Tibial artery (tissue), 4 donors: ENCODE measurements at regions not wholly inside any gene's neighbourhood (a gene's known extent, or its start where the extent isn't known, plus 50 kb on each side); places are given as distances from the start of the nearest gene placed in this dataset.
"Not testable (repeated sequence)": the region's sequence is repeated elsewhere in the genome, so short reads cannot be mapped to it uniquely, and the experiment has no call there.

Experiments
- DNase-seq, 2 donors: peaks; one replicate each; pipeline ENCODE4 v3.0.0-alpha.2; 2019
- H3K27ac ChIP-seq, 2 donors: fragments of 200-600 bp; sonication (generic) in 1 of 2; 1 replicate in 1 of 2; 2 replicates in 1 of 2; pipeline ENCODE4 v1.5.1; 2018 to 2019; ENCODE audit warnings: mild to moderate bottlenecking in 1 of 2
- H3K27me3 ChIP-seq, 2 donors: fragments of 200-600 bp; sonication (generic) in 1 of 2; one replicate each; pipeline versions ENCODE4 v1.5.1 to v1.6.0; 2016 to 2019
- H3K36me3 ChIP-seq, 3 donors: fragments of 200-600 bp; sonication (generic) in 2 of 3; one replicate each; pipeline ENCODE4 v1.5.1; 2016 to 2019; ENCODE audit warnings: mild to moderate bottlenecking in 2 of 3
- H3K4me1 ChIP-seq, 4 donors: fragments of 200-600 bp; sonication (generic) in 2 of 4; 1 replicate in 3 of 4; 2 replicates in 1 of 4; pipeline ENCODE4 v1.5.1; 2016 to 2019
- H3K4me3 ChIP-seq, 2 donors: fragments of 200-600 bp; sonication (generic) in 1 of 2; 1 replicate in 1 of 2; 2 replicates in 1 of 2; pipeline ENCODE4 v1.5.1; 2018 to 2019; ENCODE audit warnings: mild to moderate bottlenecking in 2 of 2
- H3K9me3 ChIP-seq, 3 donors: fragments of 200-600 bp; sonication (generic) in 1 of 3; one replicate each; pipeline ENCODE4 v1.5.1; 2016 to 2019
- CTCF ChIP-seq, 2 experiments: fragments of 200-600 bp in 1 of 2; fragments of 450-650 bp in 1 of 2; IDR thresholded peaks; one replicate each; pipeline ENCODE4 v1.5.1; 2017 to 2019; ENCODE audit warnings: antibody characterized with exemption in 2 of 2, mild to moderate bottlenecking in 1 of 2, moderate library complexity in 1 of 2
- intact Hi-C: fragments of 100-400 bp; cut with DNase I; formaldehyde crosslinking; loops from one replicate; pipeline ENCODE4 v1.15.0; 2023; ENCODE audit warnings: low total_unique reads

DNA sequence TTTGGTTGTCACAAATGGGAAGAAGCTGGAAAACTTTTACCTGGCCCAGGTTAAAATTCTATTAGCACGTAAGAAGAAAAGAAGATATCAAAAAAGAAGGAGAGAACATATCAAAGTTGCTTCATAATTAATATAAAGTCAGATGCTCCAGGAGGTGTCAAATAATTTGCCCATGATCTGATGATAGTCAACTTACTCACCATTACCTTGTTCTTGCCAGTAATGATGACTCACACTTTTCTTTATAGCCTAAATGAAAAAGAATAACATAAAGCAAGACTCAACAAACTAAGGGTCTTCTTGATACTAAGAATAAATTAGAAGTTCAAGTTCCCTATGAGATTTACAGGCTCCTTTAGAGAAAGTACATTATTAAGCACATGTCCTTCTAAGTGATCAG, 580.4 kb downstream of the TTLL7 start:
- intact Hi-C loops: no loop called here
- no peaks in the 10 kb centered on the region for H3K27me3 ChIP-seq
- no peaks in the 10 kb centered on the region for H3K9me3 ChIP-seq
- no peak overlapping the region for H3K27ac ChIP-seq
- DNase-seq: no peak
- no peak overlapping the region for H3K4me3 ChIP-seq
- H3K36me3 ChIP-seq: no peaks in the 10 kb centered on the region
- TF ChIP-seq CTCF (IDR thresholded peaks at IDR 0.05): no peak
- no peaks in the 10 kb centered on the region for H3K4me1 ChIP-seq

- DNase-seq: not testable (repeated sequence)
These were observed 585.2 kb downstream of the TTLL7 start for GRCh38 chr1:83413839-83414107.

GRCh38 chr1:83410746-83411413, 588.1 kb downstream of the TTLL7 start:
- not testable (repeated sequence) for H3K4me1 ChIP-seq, DNase-seq, H3K27ac ChIP-seq

More at GRCh38 chr1:83413839-83414107, 585.2 kb downstream of the TTLL7 start:
- H3K27ac ChIP-seq, H3K9me3 ChIP-seq, H3K27me3 ChIP-seq, intact Hi-C loops, H3K4me3 ChIP-seq, H3K36me3 ChIP-seq, H3K4me1 ChIP-seq: not testable (repeated sequence)

DNA sequence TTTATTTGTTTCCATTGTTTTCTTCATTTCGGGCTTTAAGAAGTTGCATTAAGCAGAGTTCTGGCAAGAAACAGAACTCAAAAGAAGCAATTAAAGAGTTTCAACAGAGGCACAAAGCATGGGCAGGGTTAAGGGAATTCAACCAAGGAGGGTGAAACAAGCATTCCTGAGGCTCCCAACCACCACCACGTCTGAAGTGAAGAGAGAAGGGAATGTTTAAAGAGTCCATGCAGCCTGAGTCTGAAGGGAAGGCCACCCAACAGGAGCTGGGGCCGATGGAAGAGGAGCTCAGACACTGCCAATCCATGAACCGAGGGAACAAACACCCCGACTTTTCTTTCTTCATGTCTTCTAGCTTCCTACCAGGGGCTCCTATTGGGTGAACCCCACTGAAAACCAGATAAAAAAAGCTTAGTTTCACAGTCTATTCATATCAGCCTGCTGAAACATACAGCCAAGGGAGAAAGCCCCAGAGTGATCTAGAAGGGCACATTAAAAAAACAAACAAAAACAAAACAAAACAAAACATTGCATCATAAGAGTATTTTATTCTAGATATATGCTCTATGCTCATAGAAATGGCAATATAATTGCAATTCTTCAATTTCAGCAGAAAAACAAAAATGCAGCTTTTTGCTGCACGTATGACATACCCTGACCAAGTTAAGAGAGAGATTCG, 592.1 kb downstream of the TTLL7 start:
- H3K36me3 ChIP-seq, H3K4me1 ChIP-seq, H3K9me3 ChIP-seq, H3K27ac ChIP-seq, DNase-seq, H3K4me3 ChIP-seq, intact Hi-C loops, H3K27me3 ChIP-seq: not testable (repeated sequence)

More at GRCh38 chr1:83410746-83411413, 588.1 kb downstream of the TTLL7 start:
- H3K4me3 ChIP-seq, H3K36me3 ChIP-seq, H3K9me3 ChIP-seq, intact Hi-C loops, H3K27me3 ChIP-seq: not testable (repeated sequence)

GRCh38 chr1:83405789-83406188, 593.1 kb downstream of the TTLL7 start:
- H3K36me3 ChIP-seq, H3K27ac ChIP-seq, DNase-seq, H3K27me3 ChIP-seq, intact Hi-C loops, H3K4me3 ChIP-seq, H3K4me1 ChIP-seq, H3K9me3 ChIP-seq: not testable (repeated sequence)

DNA sequence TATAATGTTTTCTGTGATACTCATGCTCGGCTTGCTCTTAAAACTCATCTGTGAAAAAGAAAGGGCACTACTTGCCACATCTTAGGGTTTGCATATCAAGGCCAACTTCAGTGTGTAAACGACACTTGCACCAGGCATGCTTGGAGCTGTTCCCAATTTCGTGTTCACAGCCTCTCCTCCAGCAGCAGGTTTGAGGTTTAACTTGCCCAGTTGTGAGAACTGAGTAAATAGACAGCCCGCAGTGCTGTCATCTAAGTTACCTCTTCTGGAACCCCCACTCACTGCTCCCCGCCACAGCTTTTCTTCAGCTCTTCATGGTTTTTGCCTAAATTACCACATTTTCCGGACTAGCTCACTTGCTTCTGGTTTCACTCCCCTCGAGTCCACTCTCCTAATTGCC, 595.4 kb downstream of the TTLL7 start:
- H3K36me3 ChIP-seq, H3K27me3 ChIP-seq, H3K4me1 ChIP-seq, H3K9me3 ChIP-seq, intact Hi-C loops, H3K27ac ChIP-seq, DNase-seq, H3K4me3 ChIP-seq: not testable (repeated sequence)

GRCh38 chr1:83401146-83401545, 597.8 kb downstream of the TTLL7 start:
- H3K9me3 ChIP-seq, H3K4me3 ChIP-seq, intact Hi-C loops, H3K4me1 ChIP-seq, H3K36me3 ChIP-seq, H3K27me3 ChIP-seq, H3K27ac ChIP-seq, DNase-seq: not testable (repeated sequence)

DNA sequence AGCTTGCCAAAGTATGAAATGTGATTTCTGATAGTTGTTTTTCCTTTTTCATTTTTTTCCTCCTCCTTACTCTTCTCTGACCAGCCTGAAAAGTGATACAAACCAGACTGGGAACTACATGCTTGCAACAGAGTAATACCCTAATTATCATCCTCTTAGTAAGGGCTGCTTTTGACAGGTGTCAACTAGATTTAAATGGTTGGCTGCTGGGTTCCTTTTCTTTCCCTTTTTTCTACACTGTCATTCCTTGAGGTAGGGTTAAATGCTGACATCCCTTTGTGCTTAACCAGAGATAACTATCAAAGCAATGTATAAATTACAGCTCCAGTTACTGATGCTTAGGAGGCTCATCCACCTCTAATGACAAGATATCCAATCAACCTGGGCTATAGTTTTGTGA, 598.8 kb downstream of the TTLL7 start:
- H3K36me3 ChIP-seq, H3K4me3 ChIP-seq, intact Hi-C loops, H3K27ac ChIP-seq, H3K9me3 ChIP-seq, H3K27me3 ChIP-seq, DNase-seq, H3K4me1 ChIP-seq: not testable (repeated sequence)

DNA sequence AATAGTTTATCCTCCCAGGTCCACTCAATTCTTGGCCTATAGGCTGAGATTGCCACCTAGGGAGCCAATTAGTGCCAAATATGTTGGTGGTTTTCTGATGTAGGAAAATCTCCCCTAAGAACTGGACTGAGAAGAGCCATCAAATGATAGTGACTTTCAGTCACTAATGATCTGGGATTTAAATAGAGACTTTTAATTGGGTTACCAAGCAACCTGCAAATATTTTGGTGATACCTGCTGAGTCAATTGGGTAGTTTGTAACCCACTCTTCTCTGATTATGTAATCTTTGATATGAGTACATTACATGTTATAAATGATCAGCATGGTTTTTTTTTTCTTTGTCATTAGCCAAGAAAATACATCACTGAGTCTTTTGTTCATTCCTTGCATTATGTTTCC, 600.8 kb downstream of the TTLL7 start:
- intact Hi-C loops, H3K4me3 ChIP-seq, H3K36me3 ChIP-seq, H3K27me3 ChIP-seq, H3K9me3 ChIP-seq, H3K4me1 ChIP-seq, DNase-seq, H3K27ac ChIP-seq: not testable (repeated sequence)

DNA sequence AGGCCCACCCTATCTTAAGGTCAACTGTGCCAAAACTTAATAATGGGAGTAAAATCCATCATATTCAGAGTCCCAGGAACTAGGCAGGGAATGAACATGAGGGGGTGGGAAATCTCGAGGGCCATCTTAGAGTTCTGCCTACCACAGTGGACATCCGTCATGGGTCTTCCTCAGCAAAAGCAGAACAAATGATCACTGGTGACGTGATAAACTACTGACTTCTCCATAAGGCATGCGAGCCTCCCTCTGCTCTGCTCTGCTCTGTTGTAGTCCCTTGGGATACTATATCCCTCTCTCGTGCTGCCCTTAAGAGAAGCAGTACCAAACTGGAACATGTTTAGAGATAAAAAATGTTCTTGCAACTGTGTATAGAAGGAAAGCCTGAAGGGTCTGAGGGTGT, 603.8 kb downstream of the TTLL7 start:
- H3K4me1 ChIP-seq, H3K9me3 ChIP-seq, H3K4me3 ChIP-seq, H3K27me3 ChIP-seq, H3K36me3 ChIP-seq, DNase-seq, H3K27ac ChIP-seq, intact Hi-C loops: not testable (repeated sequence)

GRCh38 chr1:83386946-83387345, 612.0 kb downstream of the TTLL7 start:
- not testable (repeated sequence) for DNase-seq

DNA sequence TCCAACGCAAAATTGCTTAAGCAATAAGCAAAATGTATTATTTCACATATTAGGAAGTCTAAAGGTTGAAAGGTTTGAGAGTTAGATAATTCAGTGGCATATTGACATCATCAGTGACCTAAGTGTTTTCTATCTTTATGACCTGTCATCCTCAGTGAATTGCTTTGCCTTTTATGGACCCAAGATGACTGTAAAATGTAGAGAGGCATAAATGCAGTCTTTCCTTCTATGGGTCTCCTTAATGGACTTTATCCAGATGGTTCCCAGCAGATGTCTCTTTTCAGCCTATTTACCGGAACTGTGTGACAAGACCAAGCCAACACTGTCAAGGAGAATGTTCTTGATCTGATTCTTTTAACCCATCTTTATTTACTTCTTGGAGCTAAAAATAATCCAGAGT, 615.8 kb downstream of the TTLL7 start:
- intact Hi-C loops, H3K9me3 ChIP-seq: not testable (repeated sequence)

More at GRCh38 chr1:83386946-83387345, 612.0 kb downstream of the TTLL7 start:
- H3K9me3 ChIP-seq, H3K4me1 ChIP-seq, H3K4me3 ChIP-seq, H3K27ac ChIP-seq, H3K27me3 ChIP-seq, H3K36me3 ChIP-seq, intact Hi-C loops: not testable (repeated sequence)

GRCh38 chr1:83373018-83373417, 625.9 kb downstream of the TTLL7 start:
- H3K9me3 ChIP-seq, DNase-seq, intact Hi-C loops, H3K27ac ChIP-seq, H3K27me3 ChIP-seq, H3K4me3 ChIP-seq, H3K36me3 ChIP-seq, H3K4me1 ChIP-seq: not testable (repeated sequence)

More for the DNA sequence above, 615.8 kb downstream of the TTLL7 start:
- H3K27ac ChIP-seq, H3K4me1 ChIP-seq, H3K36me3 ChIP-seq, H3K4me3 ChIP-seq, DNase-seq, H3K27me3 ChIP-seq: not testable (repeated sequence)

- H3K36me3 ChIP-seq, H3K9me3 ChIP-seq, H3K4me1 ChIP-seq, H3K4me3 ChIP-seq, intact Hi-C loops, H3K27me3 ChIP-seq, DNase-seq, H3K27ac ChIP-seq: not testable (repeated sequence)
These were observed 629.1 kb downstream of the TTLL7 start for GRCh38 chr1:83369853-83370252.
